Lower lobe of right lung (tissue), 2 donors: ENCODE measurements at regions not wholly inside any gene's neighbourhood (a gene's known extent, or its start where the extent isn't known, plus 50 kb on each side); places are given as distances from the start of the nearest gene placed in this dataset.

ENCODE experiments used
- ATAC-seq, 2 donors: fragments of 200-7000 bp; cut with Tn5 transposase; one replicate each; pipeline ENCODE4 v1.9.1; 2020 to 2022; ENCODE audit warnings: mild to moderate bottlenecking in 2 of 2, moderate library complexity in 2 of 2
- DNase-seq: peaks from one replicate; pipeline ENCODE4 v3.0.0-alpha.2; 2020
- H3K27ac ChIP-seq: fragments of 200-600 bp; one replicate; pipeline ENCODE4 v1.8.0; 2022
- H3K27me3 ChIP-seq: fragments of 200-600 bp; one replicate; pipeline ENCODE4 v1.8.0; 2022; ENCODE audit warnings: low read depth
- H3K36me3 ChIP-seq: fragments of 200-600 bp; one replicate; pipeline ENCODE4 v1.8.0; 2022; ENCODE audit warnings: mild to moderate bottlenecking
- H3K4me1 ChIP-seq: fragments of 200-600 bp; one replicate; pipeline ENCODE4 v1.8.0; 2022
- H3K4me3 ChIP-seq: fragments of 200-600 bp; one replicate; pipeline ENCODE4 v1.8.0; 2022; ENCODE audit warnings: mild to moderate bottlenecking
- H3K9me3 ChIP-seq: fragments of 200-600 bp; one replicate; pipeline ENCODE4 v1.8.0; 2022
- CTCF ChIP-seq: fragments of 200-600 bp; IDR thresholded peaks from one replicate; pipeline ENCODE4 v1.8.0; 2022; ENCODE audit warnings: antibody characterized with exemption, mild to moderate bottlenecking
- intact Hi-C: fragments of 100-400 bp; cut with DNase I; formaldehyde crosslinking; loops from one replicate; pipeline ENCODE4 v1.11.0; 2022
- donor health status: DM: no; HTN: yes; CAD: no; lungs with severe emphysema.

- intact Hi-C loops: no loop called here
Measured at GRCh38 chr10:7100032-7100702, 310.7 kb downstream of the SFMBT2 start.

GRCh38 chr10:7098160-7098762, 312.6 kb downstream of the SFMBT2 start:
- intact Hi-C loops: no loop called here

More at GRCh38 chr10:7100032-7100702, 310.7 kb downstream of the SFMBT2 start:
- TF ChIP-seq CTCF: no peak
- no peak overlapping the region for H3K27ac ChIP-seq
- no peaks in the 10 kb centered on the region for H3K27me3 ChIP-seq
- DNase-seq: no peak
- ATAC-seq: no peak
- no peaks in the 10 kb centered on the region for H3K9me3 ChIP-seq
- no peaks in the 10 kb centered on the region for H3K36me3 ChIP-seq
- H3K4me1 ChIP-seq: no peaks in the 10 kb centered on the region
- no peak overlapping the region for H3K4me3 ChIP-seq

GRCh38 chr10:7094781-7095180, 316.1 kb downstream of the SFMBT2 start:
- Histone ChIP-seq H3K9me3 (no peaks in the 10 kb centered on the region), H3K36me3 (no peaks in the 10 kb centered on the region), H3K27ac (no peak overlapping the region), H3K27me3 (no peaks in the 10 kb centered on the region), H3K4me3 (no peak overlapping the region), H3K4me1 (no peaks in the 10 kb centered on the region)
- ATAC-seq (no peak), DNase-seq (no peak)
- intact Hi-C loops: no loop called here
- TF ChIP-seq CTCF: no peak

More at GRCh38 chr10:7098160-7098762, 312.6 kb downstream of the SFMBT2 start:
- DNase-seq (no peak), ATAC-seq (no peak)
- H3K4me3 ChIP-seq: no peak overlapping the region
- TF ChIP-seq CTCF: no peak
- no peak overlapping the region for H3K27ac ChIP-seq
- H3K36me3 ChIP-seq: no peaks in the 10 kb centered on the region
- H3K27me3 ChIP-seq: no peaks in the 10 kb centered on the region
- H3K9me3 ChIP-seq: no peaks in the 10 kb centered on the region
- H3K4me1 ChIP-seq: no peaks in the 10 kb centered on the region

DNA sequence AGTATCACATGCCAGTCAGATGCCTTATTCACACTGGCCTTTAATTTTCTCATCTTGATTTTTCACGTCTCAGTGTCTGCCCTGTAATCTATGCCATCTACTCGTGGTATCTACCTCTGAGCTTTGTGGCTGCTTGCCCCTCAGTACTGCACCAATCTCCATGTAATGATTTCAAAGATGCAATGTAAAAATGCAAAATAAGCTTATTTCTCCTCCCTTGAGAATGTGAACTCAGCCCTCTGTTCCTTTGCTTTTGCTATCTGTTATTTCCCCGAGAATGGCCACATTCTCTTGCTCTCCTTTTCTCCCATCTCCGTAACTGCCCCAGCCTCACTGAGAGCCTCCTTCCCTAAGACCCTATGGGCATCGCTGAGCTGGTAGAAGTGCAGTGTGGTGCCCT, 317.5 kb downstream of the SFMBT2 start:
- no peak overlapping the region for H3K27ac ChIP-seq
- ATAC-seq: no peak
- intact Hi-C loops: no loop called here

GRCh38 chr10:7092603-7093002, 318.2 kb downstream of the SFMBT2 start:
- H3K36me3 ChIP-seq: no peaks in the 10 kb centered on the region
- no peaks in the 10 kb centered on the region for H3K4me1 ChIP-seq
- intact Hi-C loops: no loop called here
- no peak overlapping the region for H3K4me3 ChIP-seq
- H3K27ac ChIP-seq: no peak overlapping the region
- H3K9me3 ChIP-seq: no peaks in the 10 kb centered on the region
- ATAC-seq (no peak), DNase-seq (no peak)
- no peaks in the 10 kb centered on the region for H3K27me3 ChIP-seq
- no peak for TF ChIP-seq CTCF

More for the DNA sequence above, 317.5 kb downstream of the SFMBT2 start:
- no peaks in the 10 kb centered on the region for H3K27me3 ChIP-seq
- H3K4me1 ChIP-seq: no peaks in the 10 kb centered on the region
- H3K4me3 ChIP-seq: no peak overlapping the region
- H3K9me3 ChIP-seq: no peaks in the 10 kb centered on the region
- no peak for TF ChIP-seq CTCF
- H3K36me3 ChIP-seq: no peaks in the 10 kb centered on the region
- no peak for DNase-seq
